SK-N-SH treated with all-trans-retinoic acid at 6 μM for 48 hours (cell line): ENCODE measurements at regions not wholly inside any gene's neighbourhood (a gene's known extent, or its start where the extent isn't known, plus 50 kb on each side); places are given as distances from the start of the nearest gene placed in this dataset.

Source experiments
- ATAC-seq: fragments of 200-7000 bp; cut with Tn5 transposase; 3 replicates; pipeline ENCODE4 v1.9.1; 2020; ENCODE audit warnings: mild to moderate bottlenecking, moderate library complexity
- ARNTL ChIP-seq: fragments of 450-650 bp; formaldehyde crosslinking; IDR thresholded peaks from 2 replicates; pipeline ENCODE4 v1.5.0; 2020; ENCODE audit warnings: low read depth, mild to moderate bottlenecking, moderate library complexity, borderline replicate concordance
- BACH2 ChIP-seq: fragments of 250-450 bp; sonication (Bioruptor Pico); IDR thresholded peaks from 2 replicates; pipeline ENCODE4 v1.9.0; 2021; ENCODE audit warnings: mild to moderate bottlenecking, borderline replicate concordance
- CSDC2 ChIP-seq: fragments of 250-450 bp; sonication (Bioruptor Pico); IDR thresholded peaks from 2 replicates; pipeline ENCODE4 v1.5.0; 2020; ENCODE audit warnings: mild to moderate bottlenecking, moderate library complexity
- ESRRG ChIP-seq: fragments of 250-450 bp; sonication (Bioruptor Pico); IDR thresholded peaks from 2 replicates; pipeline ENCODE4 v1.6.1; 2021; ENCODE audit warnings: mild to moderate bottlenecking
- ISL1 ChIP-seq: fragments of 250-450 bp; sonication (Bioruptor Pico); IDR thresholded peaks from 2 replicates; pipeline ENCODE4 v2.1.2; 2022; ENCODE audit warnings: mild to moderate bottlenecking, moderate library complexity
- OSR1 ChIP-seq: fragments of 250-450 bp; sonication (Bioruptor Pico); IDR thresholded peaks from 2 replicates; pipeline ENCODE4 v1.8.0; 2022; ENCODE audit warnings: moderate library complexity, mild to moderate bottlenecking, inconsistent platforms
- PPARA ChIP-seq: fragments of 250-450 bp; sonication (Bioruptor Pico); IDR thresholded peaks from 2 replicates; pipeline ENCODE4 v1.5.0; 2020; ENCODE audit warnings: mild to moderate bottlenecking, borderline replicate concordance
- RARB ChIP-seq: fragments of 250-450 bp; sonication (Bioruptor Pico); IDR thresholded peaks from 2 replicates; pipeline ENCODE4 v1.8.0; 2021; ENCODE audit warnings: mild to moderate bottlenecking, moderate library complexity
- SNAI2 ChIP-seq: fragments of 250-450 bp; sonication (Bioruptor Pico); IDR thresholded peaks from 2 replicates; pipeline ENCODE4 v1.5.0; 2020; ENCODE audit warnings: mild to moderate bottlenecking, moderate library complexity
- TOX ChIP-seq: fragments of 250-450 bp; sonication (Bioruptor Pico); IDR thresholded peaks from 2 replicates; pipeline ENCODE4 v1.8.0; 2021; ENCODE audit warnings: mild to moderate bottlenecking, moderate library complexity, borderline replicate concordance
- ZC3H10 ChIP-seq: fragments of 250-450 bp; sonication (Bioruptor Pico); IDR thresholded peaks from 2 replicates; pipeline ENCODE4 v1.5.1; 2021; ENCODE audit warnings: mild to moderate bottlenecking, moderate library complexity
- ZFP3 ChIP-seq: fragments of 250-450 bp; sonication (Bioruptor Pico); IDR thresholded peaks from 2 replicates; pipeline ENCODE4 v1.5.0; 2020; ENCODE audit warnings: mild to moderate bottlenecking, moderate library complexity
- ZFP30 ChIP-seq: fragments of 450-650 bp; formaldehyde crosslinking; IDR thresholded peaks from 2 replicates; pipeline ENCODE4 v1.5.0; 2022; ENCODE audit warnings: mild to moderate bottlenecking, moderate library complexity
- ZNF565 ChIP-seq: fragments of 450-650 bp; formaldehyde crosslinking; conservative IDR thresholded peaks from 2 replicates; pipeline ENCODE4 v1.5.0; 2020; ENCODE audit warnings: low read depth, mild to moderate bottlenecking, moderate library complexity
- TF ChIP-seq, protein P1 (sequence below): fragments of 250-450 bp; sonication (Bioruptor Pico); IDR thresholded peaks from 2 replicates; pipeline ENCODE4 v1.5.0; 2020; ENCODE audit warnings: mild to moderate bottlenecking, moderate library complexity
- TF ChIP-seq, protein P2 (sequence below): fragments of 250-450 bp; sonication (Bioruptor Pico); IDR thresholded peaks from 2 replicates; pipeline ENCODE4 v1.8.0; 2021; ENCODE audit warnings: low read depth, mild to moderate bottlenecking, moderate library complexity, borderline replicate concordance
- TF ChIP-seq, protein P3 (sequence below): fragments of 250-450 bp; sonication (Bioruptor Pico); IDR thresholded peaks from 2 replicates; pipeline ENCODE4 v1.5.1; 2020; ENCODE audit warnings: low read depth, mild to moderate bottlenecking, moderate library complexity
- TF ChIP-seq, protein P4 (sequence below): fragments of 250-450 bp; sonication (Bioruptor Pico); IDR thresholded peaks from 2 replicates; pipeline ENCODE4 v1.5.1; 2021; ENCODE audit warnings: mild to moderate bottlenecking, moderate library complexity
- TF ChIP-seq, protein P5 (sequence below): fragments of 250-450 bp; sonication (Bioruptor Pico); IDR thresholded peaks from 2 replicates; pipeline ENCODE4 v1.8.0; 2020; ENCODE audit warnings: mild to moderate bottlenecking, moderate library complexity, borderline replicate concordance

DNA sequence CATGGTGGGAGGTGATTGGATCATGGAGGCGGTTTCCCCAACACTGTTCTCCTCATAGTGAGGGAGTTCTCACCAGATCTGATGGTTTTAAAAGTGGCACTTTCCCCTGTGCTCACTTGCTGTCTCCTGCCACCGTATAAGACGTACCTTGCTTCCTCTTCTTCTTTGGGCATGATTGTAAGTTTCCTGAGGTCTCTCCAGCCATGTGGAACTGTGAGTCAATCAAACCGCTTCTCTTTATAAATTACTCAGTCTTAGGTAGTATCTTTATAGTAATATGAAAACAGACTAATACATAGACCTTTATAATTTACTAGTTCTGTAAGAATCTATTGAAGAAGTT is 82.5 kb upstream of the PITX2 start:
- no peak for ATAC-seq

DNA sequence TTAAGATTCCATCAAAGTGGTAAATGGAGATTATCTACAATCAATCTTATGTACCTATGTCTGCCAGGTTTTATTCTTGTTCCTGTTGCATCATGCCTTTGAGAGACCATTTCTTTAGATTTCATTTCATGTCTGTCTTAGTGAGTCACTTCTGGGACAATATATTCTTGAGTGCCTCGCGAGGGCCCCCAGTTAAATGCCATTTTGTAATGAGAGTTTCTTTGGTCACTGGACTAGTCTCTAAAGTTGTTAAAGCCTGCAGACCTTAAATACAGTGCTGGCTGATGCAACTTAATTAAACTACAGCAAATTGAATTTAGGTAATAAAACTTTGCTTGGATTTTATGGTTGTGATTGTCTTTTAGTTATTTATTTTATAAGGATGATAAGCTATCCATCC is 87.2 kb upstream of the PITX2 start:
- TF ChIP-seq RARB (CRISPR knock-in tag) (no peak), OSR1 (CRISPR knock-in tag) (no peak), SNAI2 (no peak), ESRRG (no peak), PPARA (CRISPR knock-in tag) (no peak), BACH2 (CRISPR knock-in tag) (no peak)
- TF ChIP-seq, protein P1, sequence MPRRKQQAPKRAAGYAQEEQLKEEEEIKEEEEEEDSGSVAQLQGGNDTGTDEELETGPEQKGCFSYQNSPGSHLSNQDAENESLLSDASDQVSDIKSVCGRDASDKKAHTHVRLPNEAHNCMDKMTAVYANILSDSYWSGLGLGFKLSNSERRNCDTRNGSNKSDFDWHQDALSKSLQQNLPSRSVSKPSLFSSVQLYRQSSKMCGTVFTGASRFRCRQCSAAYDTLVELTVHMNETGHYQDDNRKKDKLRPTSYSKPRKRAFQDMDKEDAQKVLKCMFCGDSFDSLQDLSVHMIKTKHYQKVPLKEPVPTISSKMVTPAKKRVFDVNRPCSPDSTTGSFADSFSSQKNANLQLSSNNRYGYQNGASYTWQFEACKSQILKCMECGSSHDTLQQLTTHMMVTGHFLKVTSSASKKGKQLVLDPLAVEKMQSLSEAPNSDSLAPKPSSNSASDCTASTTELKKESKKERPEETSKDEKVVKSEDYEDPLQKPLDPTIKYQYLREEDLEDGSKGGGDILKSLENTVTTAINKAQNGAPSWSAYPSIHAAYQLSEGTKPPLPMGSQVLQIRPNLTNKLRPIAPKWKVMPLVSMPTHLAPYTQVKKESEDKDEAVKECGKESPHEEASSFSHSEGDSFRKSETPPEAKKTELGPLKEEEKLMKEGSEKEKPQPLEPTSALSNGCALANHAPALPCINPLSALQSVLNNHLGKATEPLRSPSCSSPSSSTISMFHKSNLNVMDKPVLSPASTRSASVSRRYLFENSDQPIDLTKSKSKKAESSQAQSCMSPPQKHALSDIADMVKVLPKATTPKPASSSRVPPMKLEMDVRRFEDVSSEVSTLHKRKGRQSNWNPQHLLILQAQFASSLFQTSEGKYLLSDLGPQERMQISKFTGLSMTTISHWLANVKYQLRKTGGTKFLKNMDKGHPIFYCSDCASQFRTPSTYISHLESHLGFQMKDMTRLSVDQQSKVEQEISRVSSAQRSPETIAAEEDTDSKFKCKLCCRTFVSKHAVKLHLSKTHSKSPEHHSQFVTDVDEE (CRISPR knock-in tag), result no peak
- no peak for ATAC-seq

More for the DNA sequence above, 82.5 kb upstream of the PITX2 start:
- TF ChIP-seq ARNTL (CRISPR knock-in tag), result no peak
- TF ChIP-seq, protein P2, sequence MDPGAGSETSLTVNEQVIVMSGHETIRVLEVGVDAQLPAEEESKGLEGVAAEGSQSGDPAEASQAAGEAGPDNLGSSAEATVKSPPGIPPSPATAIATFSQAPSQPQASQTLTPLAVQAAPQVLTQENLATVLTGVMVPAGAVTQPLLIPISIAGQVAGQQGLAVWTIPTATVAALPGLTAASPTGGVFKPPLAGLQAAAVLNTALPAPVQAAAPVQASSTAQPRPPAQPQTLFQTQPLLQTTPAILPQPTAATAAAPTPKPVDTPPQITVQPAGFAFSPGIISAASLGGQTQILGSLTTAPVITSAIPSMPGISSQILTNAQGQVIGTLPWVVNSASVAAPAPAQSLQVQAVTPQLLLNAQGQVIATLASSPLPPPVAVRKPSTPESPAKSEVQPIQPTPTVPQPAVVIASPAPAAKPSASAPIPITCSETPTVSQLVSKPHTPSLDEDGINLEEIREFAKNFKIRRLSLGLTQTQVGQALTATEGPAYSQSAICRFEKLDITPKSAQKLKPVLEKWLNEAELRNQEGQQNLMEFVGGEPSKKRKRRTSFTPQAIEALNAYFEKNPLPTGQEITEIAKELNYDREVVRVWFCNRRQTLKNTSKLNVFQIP (CRISPR knock-in tag), result no peak
- TF ChIP-seq, protein P3, sequence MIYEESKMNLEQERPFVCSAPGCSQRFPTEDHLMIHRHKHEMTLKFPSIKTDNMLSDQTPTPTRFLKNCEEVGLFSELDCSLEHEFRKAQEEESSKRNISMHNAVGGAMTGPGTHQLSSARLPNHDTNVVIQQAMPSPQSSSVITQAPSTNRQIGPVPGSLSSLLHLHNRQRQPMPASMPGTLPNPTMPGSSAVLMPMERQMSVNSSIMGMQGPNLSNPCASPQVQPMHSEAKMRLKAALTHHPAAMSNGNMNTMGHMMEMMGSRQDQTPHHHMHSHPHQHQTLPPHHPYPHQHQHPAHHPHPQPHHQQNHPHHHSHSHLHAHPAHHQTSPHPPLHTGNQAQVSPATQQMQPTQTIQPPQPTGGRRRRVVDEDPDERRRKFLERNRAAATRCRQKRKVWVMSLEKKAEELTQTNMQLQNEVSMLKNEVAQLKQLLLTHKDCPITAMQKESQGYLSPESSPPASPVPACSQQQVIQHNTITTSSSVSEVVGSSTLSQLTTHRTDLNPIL (CRISPR knock-in tag), result no peak

DNA sequence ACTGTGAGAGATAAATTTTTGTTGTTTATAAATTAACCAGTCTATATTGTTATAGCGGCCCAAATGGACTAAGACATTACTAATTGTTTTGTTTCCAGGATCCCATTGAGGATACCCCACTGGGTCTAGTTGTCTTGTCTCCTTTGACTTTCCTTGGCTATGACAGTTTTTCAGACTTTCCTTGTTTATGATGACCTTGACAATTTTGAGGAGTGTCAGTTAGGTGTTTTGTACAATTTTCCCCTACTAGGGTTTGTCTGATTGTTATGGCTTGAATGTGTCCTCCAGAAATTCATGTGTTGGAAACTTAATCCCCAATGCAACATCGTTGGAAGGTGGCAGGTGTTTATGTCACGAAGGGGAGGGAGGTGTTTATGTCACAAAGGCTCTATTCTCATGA is 89.6 kb upstream of the PITX2 start:
- no peak for TF ChIP-seq ZFP30 (CRISPR knock-in tag)
- TF ChIP-seq ESRRG, result no peak
- TF ChIP-seq ZFP3, result no peak
- no peak for TF ChIP-seq ZC3H10 (CRISPR knock-in tag)
- TF ChIP-seq, protein P3 (CRISPR knock-in tag), result no peak
- no peak for ATAC-seq

DNA sequence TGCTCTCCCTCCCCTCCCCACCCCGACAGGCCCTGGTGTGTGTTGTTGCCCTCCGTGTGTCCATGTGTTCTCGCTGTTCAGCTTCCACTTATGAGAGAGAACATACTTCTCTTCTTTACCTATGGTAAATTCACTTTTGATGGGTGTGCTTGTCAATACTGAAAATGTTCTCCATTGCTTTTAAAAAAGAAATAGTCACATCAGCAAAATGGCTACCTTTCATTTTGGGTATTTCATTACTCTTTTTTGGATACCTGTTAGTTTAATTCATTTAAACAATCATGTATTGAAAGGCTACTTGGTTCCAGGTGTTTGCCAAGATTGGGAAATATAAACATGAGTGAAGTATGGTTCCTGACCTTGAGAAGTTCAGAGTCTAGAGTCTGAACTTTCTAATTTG is 107.4 kb upstream of the PITX2 start:
- ATAC-seq, result no peak
- no peak for TF ChIP-seq ISL1 (CRISPR knock-in tag)
- no peak for TF ChIP-seq TOX (CRISPR knock-in tag)
- no peak for TF ChIP-seq SNAI2
- TF ChIP-seq, protein P1 (CRISPR knock-in tag), result no peak
- TF ChIP-seq, protein P2 (CRISPR knock-in tag), result no peak
- TF ChIP-seq ZNF565, result no peak
- no peak for TF ChIP-seq ZFP3
- TF ChIP-seq ZC3H10 (CRISPR knock-in tag), result no peak
- TF ChIP-seq, protein P4, sequence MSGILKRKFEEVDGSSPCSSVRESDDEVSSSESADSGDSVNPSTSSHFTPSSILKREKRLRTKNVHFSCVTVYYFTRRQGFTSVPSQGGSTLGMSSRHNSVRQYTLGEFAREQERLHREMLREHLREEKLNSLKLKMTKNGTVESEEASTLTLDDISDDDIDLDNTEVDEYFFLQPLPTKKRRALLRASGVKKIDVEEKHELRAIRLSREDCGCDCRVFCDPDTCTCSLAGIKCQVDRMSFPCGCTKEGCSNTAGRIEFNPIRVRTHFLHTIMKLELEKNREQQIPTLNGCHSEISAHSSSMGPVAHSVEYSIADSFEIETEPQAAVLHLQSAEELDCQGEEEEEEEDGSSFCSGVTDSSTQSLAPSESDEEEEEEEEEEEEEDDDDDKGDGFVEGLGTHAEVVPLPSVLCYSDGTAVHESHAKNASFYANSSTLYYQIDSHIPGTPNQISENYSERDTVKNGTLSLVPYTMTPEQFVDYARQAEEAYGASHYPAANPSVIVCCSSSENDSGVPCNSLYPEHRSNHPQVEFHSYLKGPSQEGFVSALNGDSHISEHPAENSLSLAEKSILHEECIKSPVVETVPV (CRISPR knock-in tag), result no peak
- TF ChIP-seq, protein P5, sequence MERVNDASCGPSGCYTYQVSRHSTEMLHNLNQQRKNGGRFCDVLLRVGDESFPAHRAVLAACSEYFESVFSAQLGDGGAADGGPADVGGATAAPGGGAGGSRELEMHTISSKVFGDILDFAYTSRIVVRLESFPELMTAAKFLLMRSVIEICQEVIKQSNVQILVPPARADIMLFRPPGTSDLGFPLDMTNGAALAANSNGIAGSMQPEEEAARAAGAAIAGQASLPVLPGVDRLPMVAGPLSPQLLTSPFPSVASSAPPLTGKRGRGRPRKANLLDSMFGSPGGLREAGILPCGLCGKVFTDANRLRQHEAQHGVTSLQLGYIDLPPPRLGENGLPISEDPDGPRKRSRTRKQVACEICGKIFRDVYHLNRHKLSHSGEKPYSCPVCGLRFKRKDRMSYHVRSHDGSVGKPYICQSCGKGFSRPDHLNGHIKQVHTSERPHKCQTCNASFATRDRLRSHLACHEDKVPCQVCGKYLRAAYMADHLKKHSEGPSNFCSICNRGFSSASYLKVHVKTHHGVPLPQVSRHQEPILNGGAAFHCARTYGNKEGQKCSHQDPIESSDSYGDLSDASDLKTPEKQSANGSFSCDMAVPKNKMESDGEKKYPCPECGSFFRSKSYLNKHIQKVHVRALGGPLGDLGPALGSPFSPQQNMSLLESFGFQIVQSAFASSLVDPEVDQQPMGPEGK (CRISPR knock-in tag), result no peak
- no peak for TF ChIP-seq CSDC2 (CRISPR knock-in tag)
- no peak for TF ChIP-seq PPARA (CRISPR knock-in tag)
- TF ChIP-seq, protein P3 (CRISPR knock-in tag), result no peak
